ENCODE measurements at regions not wholly inside any gene's neighbourhood (a gene's known extent, or its start where the extent isn't known, plus 50 kb on each side); places are given as distances from the start of the nearest gene placed in this dataset.

GRCh38 chr11:119839476-119840133, 110.6 kb upstream of the NECTIN1 start:
- TF ChIP-seq CTCF (conservative IDR thresholded peaks at IDR 0.05) = no peak
- no peak overlapping the region for H3K27ac ChIP-seq

GRCh38 chr11:119835753-119836152, 106.8 kb upstream of the NECTIN1 start:
- H3K27ac ChIP-seq = no peak overlapping the region
- TF ChIP-seq CTCF (conservative IDR thresholded peaks at IDR 0.05) = no peak

DNA sequence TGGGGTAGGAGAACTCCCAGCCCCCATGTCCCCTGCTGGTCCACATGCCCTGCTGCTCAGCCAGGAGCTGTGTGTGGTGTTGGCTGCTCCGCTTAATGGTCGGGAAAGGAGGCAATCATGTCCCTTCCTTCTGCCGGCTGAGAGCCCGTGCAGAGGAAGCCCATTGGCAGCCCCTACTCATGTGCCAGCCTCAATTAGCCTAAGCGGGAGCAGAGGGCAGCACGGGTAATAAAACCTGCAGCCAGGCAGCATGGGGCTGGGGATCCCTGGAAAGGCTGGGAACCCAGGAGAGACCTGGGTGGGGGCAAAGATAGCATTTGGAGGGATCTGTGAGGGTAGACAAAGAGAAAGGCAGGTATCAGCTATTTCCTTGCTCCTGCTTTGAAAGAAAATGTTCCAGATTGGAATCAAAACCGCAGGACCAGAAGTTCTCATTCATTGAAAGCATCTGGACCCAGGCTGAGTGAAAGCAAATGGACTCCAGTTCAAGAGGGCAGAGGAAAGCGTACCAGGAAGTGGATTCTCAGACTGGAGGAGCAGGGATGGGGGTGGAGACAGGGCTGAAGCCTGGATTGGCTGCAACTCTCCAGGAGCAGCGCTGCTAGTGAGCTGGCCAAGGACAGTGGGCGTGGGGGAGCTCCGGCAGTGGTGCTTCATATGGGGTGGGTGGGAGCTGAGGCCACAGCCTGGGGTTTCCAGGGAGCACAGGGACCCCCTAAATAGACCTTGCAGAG, 103.4 kb upstream of the NECTIN1 start:
- H3K27ac ChIP-seq = no peak overlapping the region
- TF ChIP-seq CTCF (conservative IDR thresholded peaks at IDR 0.05) = no peak

DNA sequence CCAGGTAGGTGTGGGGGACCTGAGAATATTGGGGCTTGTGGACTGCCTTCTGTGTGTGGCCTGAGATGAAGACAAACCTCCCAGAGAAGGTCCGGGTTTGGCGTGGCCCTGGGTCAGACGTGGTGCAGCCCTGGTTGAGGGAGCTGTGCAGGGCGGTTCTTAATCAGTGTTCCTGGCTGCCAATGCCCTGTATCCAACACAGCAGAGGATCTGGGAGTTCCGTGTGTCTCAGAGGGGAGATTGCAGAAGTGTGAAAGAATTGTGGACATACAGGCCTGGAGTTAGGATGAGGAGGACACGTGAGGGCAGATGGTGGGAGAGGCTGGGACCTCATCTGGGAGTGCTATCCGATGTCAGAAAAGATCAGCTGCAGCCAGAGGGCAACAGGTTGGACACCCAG, 102.0 kb upstream of the NECTIN1 start:
- no peak overlapping the region for H3K27ac ChIP-seq
- TF ChIP-seq CTCF (conservative IDR thresholded peaks at IDR 0.05) = no peak

DNA sequence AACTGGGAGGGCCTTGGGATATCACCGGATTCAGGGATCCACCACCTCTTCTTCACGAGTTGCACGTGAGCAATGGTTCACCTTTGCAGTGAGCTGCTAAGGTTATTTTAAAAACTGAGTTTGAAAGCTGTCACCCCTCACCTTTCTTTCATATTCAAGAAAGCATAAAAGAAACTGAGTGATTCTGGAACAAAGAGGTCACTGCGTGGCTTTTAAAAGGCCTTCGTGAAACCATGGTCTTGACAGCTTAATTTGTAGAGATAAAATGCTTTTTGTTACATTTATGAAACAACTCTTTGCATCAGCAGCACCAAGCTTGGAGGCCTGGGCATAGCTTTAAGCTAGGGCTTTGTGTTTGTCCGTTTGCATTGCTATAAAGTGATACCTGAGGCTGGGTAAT, 101.4 kb upstream of the NECTIN1 start:
- TF ChIP-seq CTCF (conservative IDR thresholded peaks at IDR 0.05) = no peak
- H3K27ac ChIP-seq = no peak overlapping the region

DNA sequence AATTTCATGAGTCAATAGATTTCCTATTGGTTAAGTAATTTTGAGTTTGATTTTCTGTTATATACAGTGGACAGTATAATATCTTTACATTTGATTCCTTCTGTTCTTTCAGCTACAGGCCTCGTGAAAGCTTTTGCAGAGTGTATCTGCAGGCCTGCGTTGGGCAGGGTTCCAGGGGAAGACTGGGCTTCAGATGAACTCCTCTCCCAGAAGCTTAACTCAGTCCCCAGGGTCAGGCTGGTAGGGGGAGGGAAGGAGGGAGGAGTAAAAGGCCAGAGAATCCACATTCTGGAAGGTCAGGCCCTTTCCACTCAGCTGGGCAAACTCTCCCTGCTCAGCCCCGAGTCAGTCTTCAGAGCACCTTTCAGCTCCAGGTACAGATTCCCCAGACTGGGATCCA, 100.4 kb upstream of the NECTIN1 start:
- no peak for TF ChIP-seq CTCF (conservative IDR thresholded peaks at IDR 0.05)
- no peak overlapping the region for H3K27ac ChIP-seq

DNA sequence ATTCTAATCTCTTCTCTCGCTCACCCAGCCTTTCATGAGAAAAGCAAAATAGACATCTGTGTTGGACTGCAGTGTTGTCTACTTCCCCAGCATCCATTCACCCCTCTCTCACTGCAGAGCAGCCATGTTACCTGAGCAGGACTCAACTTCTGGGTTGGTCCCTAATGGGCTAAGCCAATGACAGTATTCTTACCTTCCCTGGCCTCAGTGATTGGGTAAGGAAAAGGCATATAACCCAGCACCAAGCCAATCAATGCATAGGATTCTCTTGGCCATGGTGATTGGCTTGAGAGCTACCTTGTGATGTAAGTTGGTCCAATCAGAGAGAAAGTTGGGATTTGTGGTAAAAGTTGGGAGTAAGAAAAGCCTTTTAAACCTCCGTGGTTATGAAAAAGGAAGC, 99.8 kb upstream of the NECTIN1 start:
- TF ChIP-seq CTCF (conservative IDR thresholded peaks at IDR 0.05) = no peak
- no peak overlapping the region for H3K27ac ChIP-seq

Data from VCaP (cell line).